DND-41 (cell line): ENCODE measurements at regions not wholly inside any gene's neighbourhood (a gene's known extent, or its start where the extent isn't known, plus 50 kb on each side); places are given as distances from the start of the nearest gene placed in this dataset.

Experiments used
- CTCF ChIP-seq: IDR thresholded peaks from 2 replicates; pipeline ENCODE4 v1.5.1; 2012; ENCODE audit warnings: borderline replicate concordance, low read length, moderate library complexity, mild to moderate bottlenecking; ENCODE audit not compliant: poor library complexity, severe bottlenecking; ENCODE audit errors: extremely low read depth
- EZH2 ChIP-seq: IDR thresholded peaks from 3 replicates; pipeline ENCODE4 v1.6.1; 2012; ENCODE audit warnings: borderline replicate concordance, low read depth, mild to moderate bottlenecking, moderate library complexity, low read length, inconsistent platforms; ENCODE audit not compliant: severe bottlenecking

GRCh38 chr6:90948540-90948939, 361.7 kb upstream of the MAP3K7 start:
- TF ChIP-seq CTCF (no peak), EZH2 (no peak)
